GM12892 (cell line): ENCODE measurements at regions not wholly inside any gene's neighbourhood (a gene's known extent, or its start where the extent isn't known, plus 50 kb on each side); places are given as distances from the start of the nearest gene placed in this dataset.

Source experiments
- DNase-seq: peaks from one replicate; pipeline ENCODE4 v3.0.0; 2011; ENCODE audit not compliant: insufficient read length
- FAIRE-seq: peaks from 2 replicates; lab custom pipeline; 2011; peaks lifted over from hg19 to GRCh38; lab: Jason Lieb, UNC
- POLR2A ChIP-seq: IDR thresholded peaks from 2 replicates; pipeline ENCODE4 v1.6.1; 2011; ENCODE audit warnings: low read depth, low read length, control low read depth
- POLR2AphosphoS5 ChIP-seq: IDR thresholded peaks from 2 replicates; pipeline ENCODE4 v1.6.1; 2011; ENCODE audit warnings: low read depth, low read length, control low read depth
- TAF1 ChIP-seq: IDR thresholded peaks from 2 replicates; pipeline ENCODE4 v1.6.1; 2011; ENCODE audit warnings: low read depth, mild to moderate bottlenecking, control low read depth, low read length, borderline replicate concordance

- TF ChIP-seq POLR2A: no peak
- no peak for TF ChIP-seq POLR2AphosphoS5
- no peak for TF ChIP-seq TAF1
- DNase-seq: no peak
- no peak for FAIRE-seq
Observed at GRCh38 chr5:21263361-21263760, 1275.4 kb upstream of the CDH18 start.

- DNase-seq (no peak), FAIRE-seq (no peak)
- TF ChIP-seq POLR2AphosphoS5 (no peak), POLR2A (no peak), TAF1 (no peak)
Observed at GRCh38 chr5:21254161-21254560, 1266.2 kb upstream of the CDH18 start.

DNA sequence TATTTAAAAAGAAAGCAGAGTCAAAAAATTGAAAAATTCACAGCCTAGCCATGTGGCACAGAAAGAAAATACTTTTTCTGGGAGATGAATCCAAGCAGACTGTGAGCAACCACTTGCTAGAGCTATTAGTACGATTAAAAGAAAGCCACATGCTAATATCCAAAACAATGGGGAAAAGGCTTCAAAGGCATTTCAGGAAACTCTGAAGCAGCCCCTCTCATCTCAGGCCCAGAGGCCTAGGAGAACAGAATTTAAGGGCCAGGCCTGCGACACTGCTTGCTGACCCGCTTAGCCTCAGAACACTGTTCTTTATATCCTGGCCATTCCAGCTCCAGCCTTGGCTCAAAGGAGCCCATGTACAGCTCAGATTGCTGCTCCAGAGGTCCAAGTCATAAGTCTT, 1257.0 kb upstream of the CDH18 start:
- FAIRE-seq (no peak), DNase-seq (no peak)
- no peak for TF ChIP-seq TAF1
- TF ChIP-seq POLR2AphosphoS5: no peak
- no peak for TF ChIP-seq POLR2A

DNA sequence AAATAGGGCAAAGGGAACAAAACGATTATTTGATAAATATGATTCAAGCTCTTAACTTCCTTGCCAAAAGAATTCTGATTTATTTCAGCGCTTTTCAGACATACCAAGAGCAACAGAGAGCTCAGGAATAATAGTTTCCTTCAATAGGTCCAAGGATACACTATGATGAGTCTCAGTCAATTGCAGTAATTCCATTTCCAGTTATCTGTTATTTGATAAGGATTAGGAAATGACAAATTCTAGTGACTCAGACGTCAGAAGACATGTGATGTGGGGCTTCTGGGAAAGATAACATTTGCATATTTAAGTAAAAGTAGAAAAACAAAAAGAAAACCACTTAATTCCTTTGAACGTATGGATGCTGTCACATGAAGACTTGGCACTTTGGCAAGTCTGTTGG, 1250.8 kb upstream of the CDH18 start:
- DNase-seq: no peak
- TF ChIP-seq POLR2A (no peak), TAF1 (no peak), POLR2AphosphoS5 (no peak)
- no peak for FAIRE-seq

GRCh38 chr5:21237461-21237860, 1249.5 kb upstream of the CDH18 start:
- DNase-seq (no peak), FAIRE-seq (no peak)
- TF ChIP-seq TAF1 (no peak), POLR2A (no peak), POLR2AphosphoS5 (no peak)

DNA sequence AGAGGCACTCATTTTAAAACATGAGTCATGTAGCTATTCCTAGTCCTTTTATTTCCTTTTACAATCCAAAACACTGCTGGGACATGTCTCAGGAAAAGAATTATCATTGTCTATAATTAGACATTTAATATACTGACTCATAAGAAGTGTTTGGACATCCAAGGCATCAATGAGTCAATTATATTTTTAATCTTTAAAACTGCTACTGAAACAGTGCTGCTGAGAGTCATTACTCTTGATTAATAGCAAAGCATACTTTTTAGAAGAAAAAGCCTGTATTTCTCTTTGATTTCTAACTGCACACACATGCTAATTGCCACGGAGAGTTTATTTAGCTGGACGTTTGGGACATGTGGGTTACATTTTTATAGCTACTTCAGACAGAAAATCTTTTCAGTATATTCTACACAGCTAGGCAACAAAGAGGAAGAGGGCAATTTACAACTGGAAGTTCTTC, 1249.0 kb upstream of the CDH18 start:
- no peak for FAIRE-seq
- TF ChIP-seq POLR2A (no peak), POLR2AphosphoS5 (no peak), TAF1 (no peak)
- no peak for DNase-seq

DNA sequence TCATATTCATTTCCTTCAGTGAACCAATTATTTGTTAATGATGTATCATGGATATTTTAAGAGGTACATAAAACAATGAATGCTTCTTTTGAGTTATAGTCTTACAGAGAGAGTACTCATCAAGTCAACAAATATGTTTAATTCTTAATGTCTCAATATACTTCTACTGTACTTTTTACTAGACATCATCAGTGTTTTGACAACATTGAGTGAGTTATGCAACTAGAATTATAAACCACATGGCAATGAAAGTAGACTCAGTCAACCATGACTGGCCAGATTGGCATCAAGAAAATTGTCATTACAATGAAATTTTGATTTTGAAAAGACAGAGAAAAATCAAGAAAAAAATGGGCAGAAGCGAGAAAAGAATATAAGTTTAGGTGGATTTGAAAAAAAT, 1248.1 kb upstream of the CDH18 start:
- FAIRE-seq (no peak), DNase-seq (no peak)
- TF ChIP-seq POLR2AphosphoS5 (no peak), TAF1 (no peak), POLR2A (no peak)

DNA sequence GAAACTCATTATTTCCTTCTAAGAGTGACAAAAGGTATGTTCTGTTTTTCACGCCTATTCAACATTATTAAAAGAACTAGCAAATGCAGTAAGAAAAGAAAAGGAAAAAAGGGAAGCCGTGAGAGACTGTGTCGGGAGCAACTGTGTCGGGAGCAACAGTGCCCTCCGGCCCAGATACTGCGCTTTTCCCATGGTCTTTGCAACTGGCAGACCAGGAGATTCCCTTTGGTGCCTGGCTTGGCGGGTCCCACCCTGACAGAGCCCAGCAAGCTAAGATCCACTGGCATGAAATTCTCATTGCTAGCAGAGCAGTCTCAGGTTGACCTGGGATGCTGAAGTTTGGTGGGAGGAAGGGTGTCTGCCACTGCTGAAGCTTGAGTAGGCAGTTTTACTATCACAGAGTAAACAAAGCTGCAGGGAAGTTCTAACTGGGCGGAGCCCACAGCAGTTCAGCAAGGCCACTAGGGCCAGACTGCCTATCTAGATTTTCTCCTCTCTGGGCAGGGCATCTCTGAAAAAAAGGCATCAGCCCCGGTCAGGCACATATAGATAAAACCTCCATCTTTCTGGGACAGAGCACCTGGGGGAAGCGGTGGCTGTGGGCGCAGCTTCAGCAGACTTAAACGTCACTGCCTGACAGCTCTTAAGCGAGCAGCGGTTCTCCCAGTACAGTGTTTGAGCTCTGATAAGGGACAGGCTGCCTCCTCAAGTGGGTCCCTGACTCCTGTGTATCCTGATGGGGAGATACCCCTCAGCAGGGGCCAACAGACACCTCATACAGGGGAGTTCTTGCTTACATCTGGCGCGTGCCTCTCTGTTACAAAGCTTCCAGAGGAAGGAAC, 1237.4 kb upstream of the CDH18 start:
- FAIRE-seq (no peak), DNase-seq (no peak)
- TF ChIP-seq TAF1: no peak

GRCh38 chr5:21221616-21222015, 1233.6 kb upstream of the CDH18 start:
- no peak for FAIRE-seq
- TF ChIP-seq TAF1: no peak
- TF ChIP-seq POLR2AphosphoS5: no peak
- no peak for TF ChIP-seq POLR2A
- DNase-seq: no peak

GRCh38 chr5:21219966-21220365, 1232.0 kb upstream of the CDH18 start:
- no peak for DNase-seq
- TF ChIP-seq POLR2AphosphoS5 (no peak), TAF1 (no peak), POLR2A (no peak)
- no peak for FAIRE-seq

DNA sequence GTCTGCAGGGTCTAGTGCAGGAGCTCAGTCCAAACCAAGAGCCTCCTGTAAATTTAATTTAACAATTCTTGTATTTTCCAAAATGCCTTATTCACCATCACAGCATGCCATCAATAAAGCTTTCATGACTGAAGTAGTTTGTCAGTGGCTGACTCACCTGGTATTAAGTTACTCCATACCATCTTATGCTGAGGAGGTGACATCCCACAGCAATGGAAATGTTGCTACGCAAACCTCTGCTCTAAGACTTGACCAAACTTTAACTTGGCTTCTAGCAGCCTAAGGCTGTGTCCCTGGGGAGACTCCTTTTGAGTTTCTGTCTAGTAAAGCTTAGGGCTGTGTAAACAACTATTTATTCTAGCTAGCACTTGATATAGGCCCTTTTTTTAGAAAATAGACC, 1231.3 kb upstream of the CDH18 start:
- DNase-seq: no peak

GRCh38 chr5:21212026-21212425, 1224.0 kb upstream of the CDH18 start:
- TF ChIP-seq POLR2AphosphoS5 (no peak), POLR2A (no peak), TAF1 (no peak)
- no peak for DNase-seq
- no peak for FAIRE-seq

More for the DNA sequence above, 1231.3 kb upstream of the CDH18 start:
- no peak for FAIRE-seq
- TF ChIP-seq POLR2A: no peak
- no peak for TF ChIP-seq TAF1
- TF ChIP-seq POLR2AphosphoS5: no peak

GRCh38 chr5:21209409-21209808, 1221.4 kb upstream of the CDH18 start:
- TF ChIP-seq TAF1: no peak
- no peak for TF ChIP-seq POLR2A
- TF ChIP-seq POLR2AphosphoS5: no peak
- FAIRE-seq (no peak), DNase-seq (no peak)
